Thyroid gland (tissue), 4 donors: ENCODE measurements at regions not wholly inside any gene's neighbourhood (a gene's known extent, or its start where the extent isn't known, plus 50 kb on each side); places are given as distances from the start of the nearest gene placed in this dataset.

ENCODE experiments used
- POLR2A ChIP-seq, 2 donors: fragments of 450-650 bp; IDR thresholded peaks; one replicate each; pipeline ENCODE4 v1.6.1; 2017; ENCODE audit warnings: antibody characterized with exemption in 2 of 2, mild to moderate bottlenecking in 2 of 2, moderate library complexity in 1 of 2
- TF ChIP-seq, protein P1 (sequence below), 6 experiments: fragments of 200-600 bp in 3 of 6; fragments of 450-650 bp in 3 of 6; sonication (generic) in 3 of 6; IDR thresholded peaks; one replicate each; pipeline ENCODE4 v1.5.1; 2016 to 2019; ENCODE audit warnings: antibody characterized with exemption in 6 of 6, mild to moderate bottlenecking in 2 of 6, inconsistent platforms in 1 of 6, moderate library complexity in 1 of 6

- TF ChIP-seq, protein P1, sequence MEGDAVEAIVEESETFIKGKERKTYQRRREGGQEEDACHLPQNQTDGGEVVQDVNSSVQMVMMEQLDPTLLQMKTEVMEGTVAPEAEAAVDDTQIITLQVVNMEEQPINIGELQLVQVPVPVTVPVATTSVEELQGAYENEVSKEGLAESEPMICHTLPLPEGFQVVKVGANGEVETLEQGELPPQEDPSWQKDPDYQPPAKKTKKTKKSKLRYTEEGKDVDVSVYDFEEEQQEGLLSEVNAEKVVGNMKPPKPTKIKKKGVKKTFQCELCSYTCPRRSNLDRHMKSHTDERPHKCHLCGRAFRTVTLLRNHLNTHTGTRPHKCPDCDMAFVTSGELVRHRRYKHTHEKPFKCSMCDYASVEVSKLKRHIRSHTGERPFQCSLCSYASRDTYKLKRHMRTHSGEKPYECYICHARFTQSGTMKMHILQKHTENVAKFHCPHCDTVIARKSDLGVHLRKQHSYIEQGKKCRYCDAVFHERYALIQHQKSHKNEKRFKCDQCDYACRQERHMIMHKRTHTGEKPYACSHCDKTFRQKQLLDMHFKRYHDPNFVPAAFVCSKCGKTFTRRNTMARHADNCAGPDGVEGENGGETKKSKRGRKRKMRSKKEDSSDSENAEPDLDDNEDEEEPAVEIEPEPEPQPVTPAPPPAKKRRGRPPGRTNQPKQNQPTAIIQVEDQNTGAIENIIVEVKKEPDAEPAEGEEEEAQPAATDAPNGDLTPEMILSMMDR (IDR thresholded peaks at IDR 0.05) = no peak
- no peak for TF ChIP-seq POLR2A (IDR thresholded peaks at IDR 0.05)
Measured at GRCh38 chr5:87770601-87771121, 357.9 kb upstream of the CCNH start.
